ENCODE measurements at regions not wholly inside any gene's neighbourhood (a gene's known extent, or its start where the extent isn't known, plus 50 kb on each side); places are given as distances from the start of the nearest gene placed in this dataset.

DNA sequence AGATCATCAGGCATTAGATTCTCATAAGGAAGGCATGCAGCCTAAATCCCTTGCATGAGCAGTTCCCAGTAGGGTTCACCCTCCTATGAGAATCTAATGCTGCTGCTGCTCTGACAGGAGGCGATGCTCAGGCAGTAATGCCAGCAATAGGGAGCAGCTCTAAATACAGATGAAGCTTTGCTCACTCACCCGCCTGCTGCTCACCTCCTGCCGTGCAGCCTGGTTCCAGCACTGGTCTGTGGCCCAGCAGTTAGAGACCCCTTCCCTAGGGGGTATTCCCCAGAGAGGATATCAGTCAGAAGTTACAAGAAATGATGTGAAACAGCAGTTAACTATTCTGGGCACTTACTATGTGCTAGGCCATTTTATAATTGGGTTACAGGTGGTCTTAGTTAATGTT, 226.0 kb downstream of the KCNJ3 start:
- no peak for DNase-seq

DNA sequence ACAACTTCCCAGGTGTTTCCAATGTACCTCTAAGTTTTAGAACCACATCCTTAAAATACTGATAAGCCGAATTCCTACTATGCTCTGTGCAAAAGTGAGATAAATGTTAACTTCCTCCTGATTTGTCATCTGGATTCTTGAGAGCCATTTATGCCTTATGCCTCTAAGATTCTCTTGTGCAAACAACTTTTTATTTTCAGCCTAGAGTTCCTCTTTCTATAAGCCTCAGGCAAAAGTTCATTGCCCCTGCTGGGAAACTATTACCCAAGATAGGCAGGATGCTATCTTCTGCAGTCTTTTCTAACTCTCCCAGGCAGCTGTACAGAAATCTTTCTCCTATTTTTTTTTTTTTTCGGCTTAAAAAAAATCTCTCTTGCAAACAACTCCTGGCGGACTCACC, 216.1 kb downstream of the KCNJ3 start:
- no peak for DNase-seq

DNA sequence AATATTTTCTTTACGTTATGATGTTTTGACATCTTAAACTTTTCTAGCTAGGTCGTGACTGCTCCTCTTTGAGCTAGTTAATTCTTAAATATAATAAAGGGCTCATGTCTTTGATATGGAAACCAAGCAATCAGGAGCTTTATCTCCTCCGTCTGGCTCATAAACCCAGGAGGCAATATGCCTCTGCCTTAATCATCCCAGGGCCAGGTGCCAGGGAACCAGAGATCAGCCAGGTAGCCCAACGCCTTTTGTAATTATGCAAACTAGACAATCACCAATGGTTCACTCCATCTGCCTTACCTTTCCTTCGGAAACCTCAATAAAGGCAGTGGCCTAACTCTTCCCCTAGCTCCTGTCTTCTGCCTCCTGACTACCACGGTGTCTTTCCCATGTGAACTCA, 213.7 kb downstream of the KCNJ3 start:
- DNase-seq, result no peak

DNA sequence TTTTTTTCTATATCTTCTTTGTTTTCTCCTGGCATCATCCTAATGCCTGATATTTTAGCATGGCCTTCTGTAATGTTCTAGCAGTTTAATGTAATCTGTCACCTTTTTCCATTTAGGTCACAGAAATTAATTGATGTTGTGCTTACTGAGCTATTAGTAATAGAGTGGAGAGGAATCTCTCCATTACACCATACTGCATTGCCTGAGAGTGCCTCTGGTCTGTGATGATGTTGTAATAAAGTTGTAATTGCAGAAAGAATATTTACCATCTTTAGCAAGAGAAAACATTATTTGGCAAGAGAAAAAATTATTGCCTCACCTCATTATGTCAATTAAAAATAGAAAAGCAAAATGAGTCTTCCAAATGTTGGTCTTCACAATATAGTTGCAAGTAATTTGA, 213.2 kb downstream of the KCNJ3 start:
- no peak for DNase-seq

DNA sequence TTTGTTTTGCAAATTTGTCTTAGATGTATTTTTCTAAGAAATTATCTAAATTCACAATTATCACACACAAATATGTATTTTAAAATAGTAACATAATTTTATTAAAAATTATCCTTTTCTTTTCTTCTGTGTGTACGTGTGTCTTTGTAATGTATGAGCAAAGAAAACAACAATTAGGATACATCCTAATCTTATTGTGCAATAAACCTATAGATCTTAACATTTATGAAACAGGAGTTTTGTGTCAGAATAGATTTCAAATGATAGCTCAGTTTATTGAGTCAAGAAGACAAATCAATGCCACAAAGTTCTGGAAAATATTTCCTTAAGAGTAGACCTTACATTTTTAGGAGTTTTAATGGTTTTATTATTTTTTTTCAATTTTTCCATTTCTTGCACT, 212.2 kb downstream of the KCNJ3 start:
- no peak for DNase-seq

DNA sequence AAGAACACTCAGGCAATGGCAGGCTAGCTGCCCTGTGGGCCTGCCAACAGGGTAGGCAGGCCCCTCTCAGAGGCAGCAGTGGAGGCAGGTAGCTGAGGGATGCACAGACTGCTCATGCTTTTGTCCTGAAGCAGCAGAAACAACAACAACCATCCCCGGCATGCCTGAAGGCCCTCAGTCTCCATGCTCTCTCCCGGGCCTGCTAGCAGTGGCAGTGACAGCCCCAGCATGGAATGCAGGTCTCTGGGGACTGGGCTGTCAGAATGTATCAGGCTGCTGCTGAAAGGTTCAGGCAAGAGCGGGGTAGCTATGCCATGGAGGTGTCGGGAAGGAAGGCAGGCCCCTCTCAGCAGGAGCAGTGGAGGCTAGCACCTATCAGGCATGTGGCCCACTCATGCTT, 209.8 kb downstream of the KCNJ3 start:
- DNase-seq, result no peak

Measured in amygdala (tissue), 56 donors.